Activated CD4-positive, alpha-beta T cell treated with anti-CD3 and anti-CD28 coated beads, Interleukin-10, Interleukin-2, amounts not matched to agents 100 ng/mL and 50 ng/mL, durations not matched to agents 16 hours and 8 hours (primary cell): ENCODE measurements at regions not wholly inside any gene's neighbourhood (a gene's known extent, or its start where the extent isn't known, plus 50 kb on each side); places are given as distances from the start of the nearest gene placed in this dataset.
"Not testable (repeated sequence)": the region's sequence is repeated elsewhere in the genome, so short reads cannot be mapped to it uniquely, and the experiment has no call there.

Source experiments
- DNase-seq: peaks from one replicate; pipeline ENCODE4 v3.0.0-alpha.2; 2020

DNA sequence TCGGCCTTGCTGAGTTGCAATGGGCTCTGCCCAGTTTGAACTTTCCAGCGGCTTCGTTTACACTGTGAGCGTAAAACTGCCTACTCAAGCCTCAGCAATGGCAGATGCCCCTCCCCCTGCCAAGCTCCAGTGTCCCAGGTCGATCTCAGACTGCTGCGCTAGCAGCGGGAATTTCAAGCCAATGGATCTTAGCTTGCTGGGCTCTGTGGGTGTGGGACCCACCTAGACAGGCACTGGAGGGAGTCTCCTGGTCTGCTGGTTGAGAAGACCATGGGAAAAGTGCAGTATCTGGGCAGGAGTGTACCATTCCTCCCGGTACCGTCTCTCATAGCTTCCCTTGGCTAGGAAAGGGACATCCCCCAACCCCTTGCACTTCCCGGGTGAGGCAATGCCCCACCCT, 88.2 kb downstream of the KLHL28 start:
- DNase-seq = no peak

DNA sequence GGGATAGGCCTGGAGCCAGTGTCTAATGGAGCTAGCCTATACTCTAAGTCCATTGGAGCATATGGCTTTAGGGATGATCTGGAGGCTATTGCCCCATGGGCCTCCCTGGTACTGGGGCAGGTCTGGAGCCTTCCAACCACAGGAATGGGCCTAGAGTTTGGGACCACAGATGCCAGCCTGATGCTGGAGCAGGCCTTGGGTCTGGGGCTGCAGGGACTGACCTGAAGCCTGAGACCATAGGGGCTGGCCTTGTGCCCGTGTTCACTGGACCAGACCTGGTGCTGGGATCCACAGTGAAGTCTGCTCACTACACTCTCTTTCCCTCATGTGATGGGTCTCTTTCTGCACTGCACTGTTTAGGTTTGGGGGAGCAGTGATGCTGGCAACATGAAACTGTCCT, 95.0 kb downstream of the KLHL28 start:
- no peak for DNase-seq

GRCh38 chr14:44866322-44866721, 95.4 kb downstream of the KLHL28 start:
- DNase-seq = no peak

DNA sequence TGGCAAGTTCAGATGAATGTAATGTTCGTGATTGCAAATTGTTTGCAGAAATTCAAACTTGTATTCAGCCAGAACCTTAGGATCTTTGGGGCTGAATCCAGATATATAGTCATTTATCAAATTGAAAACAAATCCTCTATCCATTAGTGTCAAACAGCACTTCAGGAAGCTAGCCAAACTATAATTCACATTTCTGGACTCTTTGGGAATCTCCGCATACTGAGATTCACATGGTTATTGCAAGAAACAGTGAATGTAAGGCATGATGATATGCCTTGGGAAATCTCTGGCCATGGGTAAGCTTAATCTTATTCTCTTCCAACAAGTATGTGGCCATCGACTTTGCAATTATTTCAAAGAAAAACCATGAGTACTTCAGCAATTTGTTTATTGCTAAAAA, 98.5 kb downstream of the KLHL28 start:
- DNase-seq = no peak

GRCh38 chr14:44854114-44854513, 107.6 kb downstream of the KLHL28 start:
- DNase-seq = no peak

DNA sequence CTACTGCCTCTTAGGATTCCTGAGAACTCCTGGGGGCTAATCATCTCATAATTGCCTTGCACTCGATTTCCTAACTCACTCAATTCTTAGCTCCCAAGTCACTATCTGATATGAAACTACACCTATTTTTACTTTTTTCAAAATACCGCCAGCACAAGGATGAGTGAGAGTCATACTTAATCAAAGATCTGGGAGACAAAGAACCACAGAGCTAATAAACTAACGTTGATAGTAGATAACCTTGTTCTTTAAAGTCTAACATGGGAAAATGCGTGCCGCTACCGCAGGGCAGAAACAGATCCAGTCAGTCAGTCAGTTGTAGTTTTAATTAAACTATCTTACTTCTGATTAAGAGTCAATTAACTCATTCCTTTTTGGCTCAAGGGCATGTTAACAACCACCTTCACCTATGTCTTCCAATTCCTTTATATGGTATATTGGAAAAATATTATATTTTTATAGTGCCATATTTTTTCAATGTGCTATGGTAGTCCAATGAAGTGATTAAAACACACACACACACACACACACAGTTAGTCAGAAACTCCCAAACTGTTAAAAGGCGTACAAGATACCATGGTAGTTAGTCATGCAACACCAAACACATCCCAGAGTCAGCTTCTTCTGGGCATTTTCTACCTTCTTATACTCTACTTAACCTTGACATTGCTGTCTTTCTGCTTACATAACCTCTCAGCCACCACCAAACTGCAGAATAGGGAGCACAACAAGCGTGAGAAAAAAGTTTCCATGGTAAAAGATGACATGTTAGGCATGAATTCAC, 114.0 kb downstream of the KLHL28 start:
- DNase-seq = no peak

- peak; percentile 56 for DNase-seq
Observed at GRCh38 chr14:44846232-44846824, 115.4 kb downstream of the KLHL28 start.

GRCh38 chr14:44835928-44836327, 125.8 kb downstream of the KLHL28 start:
- not testable (repeated sequence) for DNase-seq

GRCh38 chr14:44833376-44834060, 128.2 kb downstream of the KLHL28 start:
- DNase-seq = no peak

DNA sequence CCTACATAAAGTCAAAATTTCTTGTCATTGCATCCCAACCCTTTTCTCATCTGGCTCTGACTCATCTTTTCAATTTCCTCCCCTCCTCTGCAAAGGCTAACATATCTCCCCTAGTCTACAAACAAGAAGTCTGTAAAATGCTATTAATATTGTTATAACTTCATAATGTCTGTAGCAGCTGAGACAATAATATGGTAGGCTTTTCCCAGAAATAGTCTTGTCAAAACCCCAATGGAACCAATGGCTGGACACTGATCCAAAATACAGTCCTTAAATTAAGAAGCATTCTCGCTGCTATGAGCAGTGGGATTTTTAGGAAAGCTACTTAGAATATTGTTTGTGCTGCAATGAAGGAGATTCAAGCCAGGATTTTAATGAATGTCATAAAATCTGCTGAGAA, 131.4 kb downstream of the KLHL28 start:
- DNase-seq = no peak

- DNase-seq = no peak
Observed at GRCh38 chr14:44829021-44829420, 132.7 kb downstream of the KLHL28 start.

DNA sequence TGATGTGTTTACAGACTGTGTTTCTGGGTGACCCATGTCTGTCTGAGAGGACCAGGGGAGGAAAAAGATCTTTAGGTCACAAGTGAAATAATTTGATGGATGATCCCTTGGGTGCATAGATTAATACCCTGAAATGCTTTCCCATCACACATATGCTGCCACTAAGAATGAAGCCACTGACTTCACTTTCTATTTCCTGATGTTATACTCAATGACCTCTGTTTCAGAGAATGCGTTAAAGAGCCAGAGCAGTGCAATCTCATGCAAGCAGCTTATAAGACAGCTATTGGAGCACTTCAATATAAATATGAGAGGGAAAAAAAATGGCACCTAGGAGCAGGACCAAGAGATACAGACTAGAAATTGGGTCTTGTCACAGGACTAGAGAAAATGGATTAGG, 133.7 kb downstream of the KLHL28 start:
- DNase-seq = no peak

- DNase-seq = no peak
Observed at GRCh38 chr14:44820230-44820964, 141.3 kb downstream of the KLHL28 start.

DNA sequence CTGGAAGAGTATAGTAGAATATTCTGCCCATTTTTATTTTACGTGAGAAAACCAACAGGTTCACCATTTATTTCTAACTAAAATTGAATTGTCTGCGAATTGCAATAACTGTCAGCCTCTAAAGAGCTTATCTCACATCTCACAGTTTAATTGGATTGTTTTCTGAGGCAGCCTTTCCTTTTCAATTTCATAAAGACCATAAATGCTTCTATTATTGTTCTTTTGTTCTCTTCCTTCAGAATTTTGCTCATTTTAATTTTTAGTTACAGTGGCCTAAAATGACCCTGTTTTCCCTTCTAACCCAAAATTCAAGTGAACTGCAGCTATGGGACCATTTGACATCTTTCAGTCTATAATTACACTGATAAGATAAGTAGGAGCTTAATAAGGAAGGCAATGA, 147.6 kb downstream of the KLHL28 start:
- no peak for DNase-seq

- DNase-seq = no peak
Observed at GRCh38 chr14:44812672-44813071, 149.1 kb downstream of the KLHL28 start.

DNA sequence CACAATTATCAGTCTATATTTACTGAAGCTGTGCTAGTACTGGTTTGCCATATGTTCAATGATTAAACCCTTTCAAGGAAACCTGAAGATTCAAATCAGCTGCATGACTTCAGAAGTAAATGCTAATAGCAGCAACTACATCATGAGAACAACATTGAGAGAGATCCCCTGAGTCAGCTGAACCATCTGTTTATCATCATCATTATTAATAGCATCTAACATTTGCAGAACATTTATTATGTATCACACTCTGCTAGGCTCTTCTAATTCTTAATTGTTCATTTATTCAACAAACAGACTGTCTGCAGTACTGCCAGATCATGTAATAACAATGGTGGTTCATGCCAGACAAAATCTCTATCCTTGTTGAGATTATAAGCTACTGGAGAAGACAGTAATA, 157.4 kb downstream of the KLHL28 start:
- no peak for DNase-seq

DNA sequence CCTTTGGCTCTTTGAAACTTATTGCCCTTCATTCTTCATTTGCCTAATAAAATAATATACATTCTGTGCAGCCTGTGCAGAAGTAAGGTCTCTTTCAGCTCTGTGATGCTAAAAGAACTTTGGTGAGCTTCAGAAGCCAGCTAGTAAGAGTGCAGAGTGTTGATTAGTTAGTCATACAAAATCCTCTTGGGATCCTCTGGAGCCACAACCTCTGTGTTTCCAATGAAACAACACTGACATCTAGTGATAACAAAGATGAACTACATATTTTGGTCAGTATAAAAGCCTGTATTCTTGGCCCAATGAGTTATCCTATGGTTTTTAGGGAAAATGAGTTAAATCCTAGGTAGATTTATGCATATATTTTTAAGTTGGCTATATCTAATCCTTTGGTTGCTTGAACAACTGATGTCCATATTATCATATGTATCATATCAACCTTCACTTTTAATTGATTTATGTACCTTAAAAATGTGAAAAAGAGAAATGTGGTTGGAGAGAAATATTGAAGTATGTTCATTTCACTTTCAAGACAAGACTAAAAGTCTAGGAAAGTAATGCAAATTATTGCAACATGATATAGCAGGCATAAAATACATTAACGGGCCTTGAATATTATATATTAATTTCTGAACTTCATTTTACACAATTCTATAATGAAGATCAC, 158.4 kb downstream of the KLHL28 start:
- peak; percentile 43 for DNase-seq

DNA sequence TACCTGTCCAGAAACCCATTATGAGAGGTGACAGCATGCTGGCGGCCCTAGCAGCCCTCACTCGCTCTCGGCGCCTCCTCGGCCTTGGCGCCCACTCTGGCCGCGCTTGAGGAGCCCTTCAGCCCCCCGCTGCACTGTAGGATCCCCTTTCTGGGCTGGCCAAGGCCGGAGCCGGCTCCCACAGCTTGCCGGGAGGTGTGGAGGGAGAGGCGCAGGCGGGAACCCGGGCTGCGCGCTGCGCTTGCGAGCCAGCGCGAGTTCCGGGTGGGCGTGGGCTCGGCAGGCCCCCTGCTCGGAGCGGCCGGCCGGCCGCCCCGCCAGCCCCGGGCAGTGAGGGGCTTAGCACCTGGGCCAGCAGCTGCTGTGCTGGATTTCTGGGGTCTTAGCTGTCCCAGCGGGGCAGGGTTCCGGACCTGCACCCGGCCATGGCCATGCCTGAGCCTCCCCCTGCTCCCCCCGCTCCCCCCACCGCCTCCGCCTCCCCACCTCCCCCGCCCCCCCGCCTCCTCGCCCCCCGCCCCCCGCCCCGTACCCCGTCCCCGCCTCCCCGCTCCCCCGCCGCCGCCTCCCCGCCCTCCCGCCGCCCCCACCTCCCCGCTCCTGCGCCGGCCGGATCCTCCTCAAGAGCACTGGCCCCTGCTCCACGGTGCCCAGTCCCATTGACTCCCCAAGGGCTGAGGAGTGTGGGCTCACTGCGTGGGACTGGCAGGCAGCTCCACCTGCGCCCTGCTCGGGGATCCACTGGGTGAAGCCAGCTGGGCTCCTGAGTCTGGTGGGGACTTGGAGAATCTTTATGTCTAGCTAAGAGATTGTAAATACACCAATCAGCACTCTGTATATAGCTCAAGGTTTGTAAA, 163.1 kb downstream of the KLHL28 start:
- DNase-seq = no peak

GRCh38 chr14:44795725-44796124, 166.0 kb downstream of the KLHL28 start:
- DNase-seq = no peak

DNA sequence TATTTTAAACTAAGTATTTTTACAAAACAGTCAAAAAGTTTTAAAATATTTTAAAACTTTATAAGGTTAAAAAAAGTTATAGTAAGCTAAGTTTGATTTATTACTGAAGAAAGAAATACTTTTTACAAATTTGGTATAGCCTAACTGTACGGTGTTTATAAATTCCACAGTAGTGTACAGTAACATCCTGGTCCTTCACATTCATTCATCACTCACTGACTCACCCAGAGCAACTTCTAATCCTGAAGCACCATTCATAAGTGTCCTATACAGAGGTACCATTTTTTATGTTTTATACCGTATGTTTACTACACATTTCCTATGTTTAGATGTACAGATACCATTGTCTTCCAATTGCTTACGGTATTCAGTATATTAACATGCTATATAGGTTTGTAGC, 170.0 kb downstream of the KLHL28 start:
- DNase-seq = no peak

DNA sequence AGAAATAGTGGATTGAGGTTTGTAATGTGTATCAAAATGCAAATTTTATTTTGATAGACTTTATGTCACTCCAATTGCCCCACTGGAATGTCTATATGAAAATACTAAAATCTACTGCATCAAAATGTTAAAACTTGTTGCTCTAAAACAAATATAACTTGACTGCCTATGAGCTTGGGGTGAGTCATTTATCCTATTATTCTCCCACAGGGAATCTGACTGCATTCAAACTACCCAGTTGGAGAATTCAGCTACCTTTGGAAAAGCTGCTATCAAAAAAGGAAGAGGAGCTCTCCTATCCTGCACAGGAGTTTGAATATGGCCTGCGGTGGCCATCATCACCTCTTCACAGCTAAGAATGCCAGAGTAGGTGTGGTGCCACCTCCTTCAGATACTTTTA, 173.1 kb downstream of the KLHL28 start:
- no peak for DNase-seq

DNA sequence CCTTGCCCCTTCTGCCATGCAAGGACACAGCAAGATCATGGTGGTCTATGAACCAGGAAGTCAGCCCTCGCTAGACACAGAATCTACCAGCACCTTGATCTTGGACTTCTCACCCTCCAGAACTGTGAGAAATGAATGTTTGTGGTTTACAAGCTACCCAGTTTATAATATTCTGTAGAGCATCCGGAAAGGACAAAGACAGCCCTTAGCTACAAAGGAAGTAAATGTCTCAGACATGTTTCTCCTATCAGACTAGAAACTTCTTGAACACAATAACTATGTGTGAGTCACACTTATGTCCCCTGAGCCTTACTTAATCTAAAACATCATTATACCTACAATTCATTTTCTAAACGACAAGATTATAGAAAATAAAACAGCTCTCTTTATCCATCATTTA, 176.7 kb downstream of the KLHL28 start:
- no peak for DNase-seq
